Keratinocyte (primary cell): ENCODE measurements at regions not wholly inside any gene's neighbourhood (a gene's known extent, or its start where the extent isn't known, plus 50 kb on each side); places are given as distances from the start of the nearest gene placed in this dataset.

Experiments used
- DNase-seq: peaks from one replicate; pipeline ENCODE4 v3.0.0-alpha.2; 2011; ENCODE audit warnings: low read depth, missing footprints, low spot score
- FAIRE-seq: peaks from 2 replicates; lab custom pipeline; 2011; peaks lifted over from hg19 to GRCh38; lab: Jason Lieb, UNC
- H2AFZ ChIP-seq: 2 replicates; pipeline ENCODE4 v1.6.0; 2012; ENCODE audit warnings: low read length, control low read depth, inconsistent platforms; ENCODE audit not compliant: control insufficient read depth
- H3K27ac ChIP-seq: 2 replicates; pipeline ENCODE4 v1.5.1; 2011; ENCODE audit warnings: low read length; ENCODE audit not compliant: control insufficient read depth, insufficient read depth
- H3K27me3 ChIP-seq: 3 replicates; pipeline ENCODE4 v1.6.0; 2011; ENCODE audit warnings: low read length; ENCODE audit not compliant: control insufficient read depth, insufficient read depth; ENCODE audit errors: extremely low read depth
- H3K36me3 ChIP-seq, 2 experiments: 2 replicates in 1 of 2; 3 replicates in 1 of 2; pipeline ENCODE4 v1.5.1; 2011; ENCODE audit warnings: low read length in 2 of 2, mild to moderate bottlenecking in 1 of 2; ENCODE audit not compliant: control insufficient read depth in 2 of 2, insufficient read depth in 2 of 2; ENCODE audit errors: extremely low read depth in 1 of 2
- H3K4me1 ChIP-seq: 3 replicates; pipeline ENCODE4 v1.5.1; 2011; ENCODE audit warnings: low read length; ENCODE audit not compliant: control insufficient read depth, insufficient read depth; ENCODE audit errors: extremely low read depth
- H3K4me2 ChIP-seq: 3 replicates; pipeline ENCODE4 v1.6.0; 2011; ENCODE audit warnings: low read depth, low read length; ENCODE audit not compliant: control insufficient read depth, insufficient read depth; ENCODE audit errors: extremely low read depth
- H3K4me3 ChIP-seq, 3 experiments: fragments of 200-600 bp in 1 of 3; sonication (generic) in 1 of 3; 2 replicates in 2 of 3; 3 replicates in 1 of 3; pipeline ENCODE4 v1.5.1; 2011 to 2016; ENCODE audit warnings: low read length in 3 of 3, mild to moderate bottlenecking in 3 of 3, control low read depth in 2 of 3, inconsistent platforms in 1 of 3, low read depth in 1 of 3, mixed read lengths in 1 of 3, mixed run types in 1 of 3, moderate library complexity in 1 of 3; ENCODE audit not compliant: control insufficient read depth in 2 of 3, insufficient read depth in 2 of 3; ENCODE audit errors: extremely low read depth in 1 of 3
- H3K79me2 ChIP-seq: 2 replicates; pipeline ENCODE4 v1.6.0; 2012; ENCODE audit warnings: low read length; ENCODE audit not compliant: control insufficient read depth, insufficient read depth
- H3K9ac ChIP-seq: 3 replicates; pipeline ENCODE4 v1.6.0; 2011; ENCODE audit warnings: low read length; ENCODE audit not compliant: control insufficient read depth, insufficient read depth; ENCODE audit errors: extremely low read depth
- H3K9me1 ChIP-seq: 3 replicates; pipeline ENCODE4 v1.6.0; 2011; ENCODE audit warnings: low read length; ENCODE audit not compliant: control insufficient read depth, insufficient read depth; ENCODE audit errors: extremely low read depth
- H3K9me3 ChIP-seq: 2 replicates; pipeline ENCODE4 v1.5.1; 2012; ENCODE audit warnings: low read depth, low read length; ENCODE audit not compliant: control insufficient read depth
- H4K20me1 ChIP-seq: 3 replicates; pipeline ENCODE4 v1.6.0; 2011; ENCODE audit warnings: low read length; ENCODE audit not compliant: control insufficient read depth, insufficient read depth; ENCODE audit errors: extremely low read depth
- EZH2 ChIP-seq: IDR thresholded peaks from one replicate; pipeline ENCODE4 v1.6.1; 2012; ENCODE audit warnings: inconsistent platforms, mild to moderate bottlenecking, low read length, moderate library complexity
- dilution Hi-C: fragments of 300-500 bp; cut with MboI; formaldehyde crosslinking; loops from one replicate; pipeline ENCODE4 v1.7.0; 2020; ENCODE audit warnings: low sequenced_read_pairs; ENCODE audit not compliant: extremely low pct_ligation_motif_present
- TF ChIP-seq, protein P1 (sequence below), 3 experiments: IDR thresholded peaks in 1 of 3; conservative IDR thresholded peaks in 1 of 3; optimal IDR thresholded peaks in 1 of 3; 2 replicates in 2 of 3; 3 replicates in 1 of 3; pipeline versions ENCODE3 to v1.5.1; 2011; ENCODE audit warnings: low read length in 3 of 3, mild to moderate bottlenecking in 3 of 3, moderate library complexity in 2 of 3, control low read depth in 1 of 3, inconsistent platforms in 1 of 3; ENCODE audit not compliant: insufficient read depth in 2 of 3; ENCODE audit errors: extremely low read depth in 1 of 3

DNA sequence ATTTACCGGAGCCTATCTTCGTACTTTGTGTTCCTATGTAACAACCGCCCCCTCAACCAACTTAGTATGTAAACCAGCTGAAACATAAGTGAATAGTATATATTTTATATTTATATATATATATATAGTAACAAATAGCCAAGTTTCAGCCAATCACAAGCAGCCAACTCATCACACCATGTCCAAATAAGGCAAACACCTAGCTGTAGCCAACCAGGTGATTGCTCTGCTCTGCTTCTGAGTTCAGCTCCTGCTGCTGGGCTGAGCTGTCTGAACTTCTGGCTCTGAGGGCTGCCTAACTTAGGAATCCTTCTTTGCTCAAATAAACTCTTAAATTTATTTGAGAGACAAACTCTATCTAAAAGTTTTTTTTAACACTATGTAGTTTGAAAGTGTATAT is 101.6 kb upstream of the SOX4 start:
- Histone ChIP-seq H3K9ac (no peak overlapping the region), H3K4me2 (no peak overlapping the region), H3K27ac (no peak overlapping the region), H3K9me1 (no peaks in the 10 kb centered on the region), H4K20me1 (no peaks in the 10 kb centered on the region), H2AFZ (no peak overlapping the region), H3K36me3 (no peaks in the 10 kb centered on the region), H3K4me1 (no peaks in the 10 kb centered on the region), H3K79me2 (no peaks in the 10 kb centered on the region), H3K4me3 (no peak overlapping the region), H3K9me3 (no peaks in the 10 kb centered on the region), H3K27me3 (no peaks in the 10 kb centered on the region)
- DNase-seq (no peak), FAIRE-seq (no peak)
- TF ChIP-seq, protein P1, sequence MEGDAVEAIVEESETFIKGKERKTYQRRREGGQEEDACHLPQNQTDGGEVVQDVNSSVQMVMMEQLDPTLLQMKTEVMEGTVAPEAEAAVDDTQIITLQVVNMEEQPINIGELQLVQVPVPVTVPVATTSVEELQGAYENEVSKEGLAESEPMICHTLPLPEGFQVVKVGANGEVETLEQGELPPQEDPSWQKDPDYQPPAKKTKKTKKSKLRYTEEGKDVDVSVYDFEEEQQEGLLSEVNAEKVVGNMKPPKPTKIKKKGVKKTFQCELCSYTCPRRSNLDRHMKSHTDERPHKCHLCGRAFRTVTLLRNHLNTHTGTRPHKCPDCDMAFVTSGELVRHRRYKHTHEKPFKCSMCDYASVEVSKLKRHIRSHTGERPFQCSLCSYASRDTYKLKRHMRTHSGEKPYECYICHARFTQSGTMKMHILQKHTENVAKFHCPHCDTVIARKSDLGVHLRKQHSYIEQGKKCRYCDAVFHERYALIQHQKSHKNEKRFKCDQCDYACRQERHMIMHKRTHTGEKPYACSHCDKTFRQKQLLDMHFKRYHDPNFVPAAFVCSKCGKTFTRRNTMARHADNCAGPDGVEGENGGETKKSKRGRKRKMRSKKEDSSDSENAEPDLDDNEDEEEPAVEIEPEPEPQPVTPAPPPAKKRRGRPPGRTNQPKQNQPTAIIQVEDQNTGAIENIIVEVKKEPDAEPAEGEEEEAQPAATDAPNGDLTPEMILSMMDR (optimal IDR thresholded peaks at IDR 0.05 in 1 of 3, IDR thresholded peaks at IDR 0.05 in 1 of 3, conservative IDR thresholded peaks at IDR 0.05 in 1 of 3; ENCODE audit: extremely low read depth in 1 of 3, insufficient read depth in 2 of 3, low read length in 3 of 3): no peak
- dilution Hi-C loops: no loop called here

DNA sequence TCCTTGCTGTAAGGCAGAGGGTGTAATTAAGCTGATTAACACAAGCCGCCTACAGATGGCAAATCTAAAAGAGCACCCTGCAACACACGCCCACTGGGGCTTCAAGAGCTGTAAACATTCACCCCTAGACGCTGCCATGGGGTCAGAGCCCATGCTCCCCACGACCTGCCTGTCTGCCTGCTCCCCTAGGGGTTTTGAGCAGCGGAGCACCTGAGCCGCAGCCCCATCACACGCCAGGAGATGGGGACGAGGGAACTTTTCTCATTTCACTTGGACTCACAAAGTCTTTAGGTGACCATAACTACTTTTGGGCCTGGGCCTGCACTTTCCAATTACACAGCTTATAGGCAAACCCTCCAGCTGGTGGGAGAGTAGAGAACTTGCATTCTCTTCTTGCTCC is 99.0 kb upstream of the SOX4 start:
- Histone ChIP-seq H3K4me3 (no peak overlapping the region), H3K27me3 (no peaks in the 10 kb centered on the region), H3K4me1 (no peaks in the 10 kb centered on the region), H3K9ac (no peak overlapping the region), H3K4me2 (no peak overlapping the region), H3K79me2 (no peaks in the 10 kb centered on the region), H3K9me1 (no peaks in the 10 kb centered on the region), H2AFZ (no peak overlapping the region), H3K36me3 (no peaks in the 10 kb centered on the region), H4K20me1 (no peaks in the 10 kb centered on the region), H3K9me3 (no peaks in the 10 kb centered on the region), H3K27ac (no peak overlapping the region)
- FAIRE-seq: no peak
- DNase-seq: no peak
- dilution Hi-C loops: no loop called here
- no peak for TF ChIP-seq EZH2
- TF ChIP-seq, protein P1 (optimal IDR thresholded peaks at IDR 0.05 in 1 of 3, IDR thresholded peaks at IDR 0.05 in 1 of 3, conservative IDR thresholded peaks at IDR 0.05 in 1 of 3; ENCODE audit: extremely low read depth in 1 of 3, insufficient read depth in 2 of 3, low read length in 3 of 3): no peak
